ENCODE measurements at regions not wholly inside any gene's neighbourhood (a gene's known extent, or its start where the extent isn't known, plus 50 kb on each side); places are given as distances from the start of the nearest gene placed in this dataset.

- TF ChIP-seq POLR2A (IDR thresholded peaks at IDR 0.05) (no peak), EP300 (IDR thresholded peaks at IDR 0.05) (no peak), CTCF (IDR thresholded peaks at IDR 0.05) (no peak)
These were observed 135.6 kb upstream of the PTPRK start for GRCh38 chr6:128655978-128656498.
